GM12801 (cell line): ENCODE measurements at regions not wholly inside any gene's neighbourhood (a gene's known extent, or its start where the extent isn't known, plus 50 kb on each side); places are given as distances from the start of the nearest gene placed in this dataset.

ENCODE experiments used
- CTCF ChIP-seq: IDR thresholded peaks from one replicate; pipeline ENCODE4 v1.5.1; 2011; ENCODE audit warnings: control low read depth; ENCODE audit not compliant: insufficient read length; ENCODE audit errors: extremely low read depth

- no peak for TF ChIP-seq CTCF
These were observed 186.0 kb upstream of the SOX6 start for GRCh38 chr11:16542353-16542752.

- TF ChIP-seq CTCF: no peak
These were observed 180.2 kb upstream of the SOX6 start for GRCh38 chr11:16536513-16536912.

- TF ChIP-seq CTCF: no peak
These were observed 172.3 kb upstream of the SOX6 start for GRCh38 chr11:16528639-16529038.

GRCh38 chr11:16527525-16528246, 171.3 kb upstream of the SOX6 start:
- no peak for TF ChIP-seq CTCF

GRCh38 chr11:16526947-16527346, 170.6 kb upstream of the SOX6 start:
- TF ChIP-seq CTCF: no peak

- no peak for TF ChIP-seq CTCF
These were observed 156.5 kb upstream of the SOX6 start for GRCh38 chr11:16512899-16513241.

- no peak for TF ChIP-seq CTCF
These were observed 156.0 kb upstream of the SOX6 start for GRCh38 chr11:16512198-16512898.
